ENCODE measurements at regions not wholly inside any gene's neighbourhood (a gene's known extent, or its start where the extent isn't known, plus 50 kb on each side); places are given as distances from the start of the nearest gene placed in this dataset.
"Not testable (repeated sequence)": the region's sequence is repeated elsewhere in the genome, so short reads cannot be mapped to it uniquely, and the experiment has no call there.

- DNase-seq (ENCODE audit: low read depth) = no peak
These were observed 318.5 kb upstream of the MAP3K7 start for GRCh38 chr6:90905351-90905750.

DNA sequence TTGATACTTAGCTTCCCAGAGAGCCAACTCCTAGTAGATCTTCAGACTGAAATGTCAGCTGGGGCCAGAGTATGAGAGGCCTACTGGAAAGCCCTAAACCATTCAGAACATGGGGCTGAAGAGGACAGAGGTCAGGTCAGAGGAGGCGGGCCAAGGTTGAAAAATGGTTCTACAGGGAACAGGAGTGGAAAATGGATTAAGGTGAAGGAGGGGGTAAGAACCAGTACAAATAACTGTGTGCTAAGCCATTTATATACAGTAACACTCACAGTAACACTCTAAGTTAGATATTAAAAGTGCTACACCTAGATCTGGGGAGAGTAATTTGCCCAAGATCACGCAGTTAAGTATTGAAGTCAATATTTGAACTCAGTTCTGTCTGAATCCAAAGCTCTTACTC lies 313.2 kb upstream of the MAP3K7 start:
- DNase-seq (ENCODE audit: low read depth) = no peak

- DNase-seq (ENCODE audit: low read depth) = no peak
These were observed 311.9 kb upstream of the MAP3K7 start for GRCh38 chr6:90898763-90899162.

DNA sequence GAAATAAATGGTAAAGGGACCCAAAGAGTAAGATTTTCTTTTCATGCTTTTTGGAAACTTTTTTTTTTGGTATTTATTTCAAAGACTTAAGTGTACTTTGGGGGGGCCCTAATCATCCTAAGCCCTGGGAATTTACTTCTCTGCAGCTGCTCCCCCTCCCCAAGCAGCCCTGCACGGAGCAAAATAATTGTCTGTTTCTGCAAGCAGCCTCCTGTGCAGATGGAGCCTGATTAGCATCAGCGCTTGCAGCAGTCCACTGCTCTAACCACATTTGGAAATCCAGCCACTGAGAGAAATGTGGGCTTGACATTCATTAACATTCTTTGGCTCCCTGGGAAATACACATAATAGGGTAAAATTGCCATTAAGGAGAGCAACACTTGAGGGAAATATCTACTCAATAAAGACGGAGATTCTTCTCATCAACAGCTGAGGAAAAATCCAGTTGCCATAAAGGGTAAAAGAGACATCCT lies 309.2 kb upstream of the MAP3K7 start:
- no peak for DNase-seq (ENCODE audit: low read depth)

DNA sequence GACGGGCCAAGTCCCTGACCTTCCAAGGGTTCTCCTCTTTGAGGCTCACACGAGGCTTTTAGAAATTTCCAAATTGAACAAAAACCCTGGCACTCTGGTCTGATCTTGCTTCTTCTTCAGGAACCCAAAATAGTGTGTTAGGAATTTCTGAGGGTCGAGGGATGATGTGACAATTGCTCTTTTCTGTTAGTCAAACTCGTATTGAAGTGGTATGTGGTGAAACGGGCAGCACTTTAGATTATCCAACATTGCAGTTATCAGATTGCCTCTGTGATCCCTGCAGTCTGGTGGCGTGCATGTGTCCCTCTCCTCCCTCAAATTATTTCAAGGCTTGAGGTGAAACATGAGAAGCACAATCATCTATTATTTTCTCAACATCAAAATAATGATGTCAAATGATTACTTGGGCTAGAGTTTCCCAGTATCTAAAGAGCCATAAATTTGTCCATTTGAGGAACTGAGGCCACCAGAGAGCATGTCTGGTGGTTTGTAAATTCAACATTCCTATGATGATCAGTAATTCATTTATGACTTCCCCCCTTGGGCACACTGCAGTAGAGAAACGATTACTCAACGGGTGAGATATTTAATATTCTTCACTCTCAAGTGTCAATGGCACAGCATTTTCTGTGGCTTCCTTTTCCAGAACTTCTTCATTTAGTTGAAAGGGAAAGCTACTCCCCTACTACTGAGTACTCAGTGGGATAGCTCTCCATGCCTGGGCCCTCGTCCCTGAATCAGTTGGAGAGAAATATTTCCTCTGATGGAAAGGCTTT lies 308.6 kb upstream of the MAP3K7 start:
- no peak for DNase-seq (ENCODE audit: low read depth)

GRCh38 chr6:90894285-90895130 lies 307.6 kb upstream of the MAP3K7 start:
- DNase-seq (ENCODE audit: low read depth) = no peak

DNA sequence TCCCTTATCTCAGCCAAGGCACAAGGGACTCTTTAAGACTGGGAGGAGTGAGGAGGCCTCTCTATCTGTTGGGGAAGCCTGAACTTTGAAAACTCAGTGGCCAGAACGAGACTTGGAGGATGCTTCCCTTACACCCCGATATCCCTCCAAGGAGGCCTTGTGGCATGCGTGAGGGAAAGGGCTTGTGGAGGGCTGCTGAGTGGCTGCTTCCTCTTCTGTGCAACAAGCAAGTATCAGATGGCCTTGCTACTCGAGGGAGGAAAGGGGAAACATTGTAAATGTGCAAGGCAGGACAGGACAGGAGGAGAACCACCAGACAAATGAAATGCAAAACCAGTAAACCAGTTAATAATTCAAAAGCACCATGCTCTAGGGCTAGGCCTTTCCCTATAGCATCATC lies 306.5 kb upstream of the MAP3K7 start:
- no peak for DNase-seq (ENCODE audit: low read depth)

DNA sequence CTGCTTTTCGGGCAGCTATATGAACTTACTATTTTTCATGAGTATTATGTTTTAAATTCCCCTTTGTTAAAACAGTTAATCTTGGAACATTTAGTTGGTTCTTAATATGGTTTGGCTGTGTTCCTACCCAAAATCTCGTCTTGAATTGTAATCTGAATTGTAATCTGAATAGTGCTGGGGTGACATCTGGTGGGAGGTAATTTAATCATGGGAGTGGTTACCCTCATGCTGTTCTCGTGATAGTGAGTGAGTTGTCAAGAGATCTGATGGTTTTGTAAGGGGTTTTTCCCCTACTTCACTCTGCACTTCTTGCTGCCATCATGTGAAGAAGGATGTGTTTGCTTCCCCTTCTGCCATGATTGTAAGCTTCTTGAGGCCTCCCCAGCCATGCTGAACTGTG lies 305.4 kb upstream of the MAP3K7 start:
- DNase-seq (ENCODE audit: low read depth) = no peak

DNA sequence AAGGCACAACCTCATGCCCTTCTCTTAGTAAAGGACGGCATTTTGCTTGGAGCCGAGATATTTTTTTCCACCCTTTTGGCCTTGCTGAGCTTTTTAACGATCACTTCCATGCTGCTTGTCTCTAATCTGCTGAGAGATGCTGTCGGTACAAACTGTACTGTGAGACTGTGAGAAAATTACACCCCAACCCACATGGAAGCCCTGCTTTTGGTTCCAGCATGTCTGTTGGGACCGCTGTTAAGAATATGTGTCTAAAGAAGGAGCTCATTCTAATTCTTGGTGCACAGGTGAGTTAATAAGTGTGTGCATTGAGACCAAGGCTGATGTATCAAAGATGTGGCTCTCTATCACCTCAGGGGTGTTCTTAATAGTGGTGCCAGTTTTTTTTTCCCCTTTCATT lies 304.5 kb upstream of the MAP3K7 start:
- DNase-seq (ENCODE audit: low read depth) = no peak

DNA sequence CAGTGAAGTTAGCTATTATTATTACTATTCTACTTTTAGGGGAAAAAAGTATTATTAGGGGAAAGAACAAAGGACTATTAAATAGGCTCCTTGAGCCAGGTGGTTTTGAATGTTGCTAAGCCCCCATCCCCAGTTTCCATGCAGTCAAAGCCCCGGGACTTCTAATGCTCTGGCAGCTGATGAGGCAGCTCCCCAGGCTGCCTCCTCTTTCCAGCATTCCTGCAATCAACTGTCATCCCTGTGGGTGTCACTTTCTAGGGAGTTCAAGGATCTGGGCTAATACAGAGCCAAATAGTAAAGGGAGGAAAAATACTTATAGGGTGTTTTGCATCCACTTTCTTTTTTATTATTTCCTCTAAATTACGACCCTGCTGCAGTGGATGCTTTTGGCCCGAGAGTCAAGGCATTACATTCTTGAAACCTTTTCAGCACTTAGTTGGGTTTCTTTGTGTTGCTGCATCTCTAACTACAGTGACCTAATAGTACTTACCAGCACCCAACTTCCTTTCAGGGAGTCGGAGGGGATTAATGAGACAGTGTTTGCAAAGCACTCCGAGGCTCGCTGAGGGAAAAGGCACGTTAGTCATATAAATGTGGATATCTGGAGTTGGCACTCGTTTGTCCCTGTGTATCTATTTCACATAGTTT lies 303.9 kb upstream of the MAP3K7 start:
- peak; percentile 35 for DNase-seq (ENCODE audit: low read depth)

DNA sequence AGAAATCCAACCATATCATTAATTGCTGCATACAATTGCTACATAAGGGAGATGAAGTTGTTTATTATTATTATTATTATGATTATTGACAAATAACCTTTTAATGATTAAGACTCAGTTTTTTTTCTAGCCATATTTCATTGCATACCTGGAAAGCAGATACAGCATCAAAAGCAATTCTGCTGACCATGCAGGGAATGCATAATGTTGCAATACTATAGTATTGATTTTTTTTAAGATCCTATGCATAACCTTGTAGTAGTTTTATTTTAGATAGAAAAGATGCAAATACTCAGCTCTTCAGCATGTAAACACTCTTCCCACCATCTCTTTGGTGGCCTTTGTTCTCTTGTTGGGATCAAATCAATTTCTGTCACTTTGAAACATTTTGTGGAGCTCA lies 300.9 kb upstream of the MAP3K7 start:
- no peak for DNase-seq (ENCODE audit: low read depth)

DNA sequence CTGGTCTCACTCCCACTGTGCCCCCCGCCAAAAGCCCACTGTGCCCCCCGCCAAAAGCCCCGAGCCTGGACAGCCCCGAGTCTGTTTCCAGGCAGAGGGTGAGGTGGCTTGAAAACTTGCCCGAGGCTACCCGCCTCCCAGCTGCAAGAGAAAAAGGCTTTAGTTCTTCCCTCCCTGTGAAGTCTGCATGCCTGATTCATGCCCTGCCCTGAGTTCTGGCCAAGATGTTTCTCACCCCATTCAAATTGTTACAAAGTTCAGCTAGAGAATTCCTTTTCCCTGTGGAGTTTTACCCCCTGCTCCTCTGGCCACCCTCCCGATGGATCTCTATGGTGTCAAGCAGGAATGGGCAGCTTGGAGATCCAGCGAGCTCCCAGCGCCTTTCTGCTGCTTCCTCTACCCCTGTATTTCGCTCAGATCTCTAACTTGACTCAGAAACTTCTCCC lies 298.8 kb upstream of the MAP3K7 start:
- no peak for DNase-seq (ENCODE audit: low read depth)

DNA sequence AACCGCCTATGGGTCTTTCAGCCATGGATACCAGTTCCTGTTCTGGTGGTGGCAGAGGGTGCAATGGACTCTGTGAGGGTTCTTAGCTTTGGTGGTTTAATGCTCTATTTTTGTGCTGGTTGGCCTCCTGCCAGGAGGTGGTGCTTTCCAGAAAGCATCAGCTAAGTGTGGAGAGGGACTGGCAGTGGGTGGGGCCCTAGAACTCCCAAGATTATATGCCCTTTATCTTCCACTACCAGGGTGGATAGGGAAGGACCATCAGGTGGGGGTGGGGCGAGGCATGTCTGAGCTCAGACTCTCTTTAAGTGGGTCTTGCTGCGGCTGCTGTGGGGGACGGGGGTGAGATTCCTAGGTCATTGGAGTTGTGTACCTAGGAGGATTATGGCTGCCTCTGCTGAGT lies 298.3 kb upstream of the MAP3K7 start:
- DNase-seq (ENCODE audit: low read depth) = not testable (repeated sequence)

DNA sequence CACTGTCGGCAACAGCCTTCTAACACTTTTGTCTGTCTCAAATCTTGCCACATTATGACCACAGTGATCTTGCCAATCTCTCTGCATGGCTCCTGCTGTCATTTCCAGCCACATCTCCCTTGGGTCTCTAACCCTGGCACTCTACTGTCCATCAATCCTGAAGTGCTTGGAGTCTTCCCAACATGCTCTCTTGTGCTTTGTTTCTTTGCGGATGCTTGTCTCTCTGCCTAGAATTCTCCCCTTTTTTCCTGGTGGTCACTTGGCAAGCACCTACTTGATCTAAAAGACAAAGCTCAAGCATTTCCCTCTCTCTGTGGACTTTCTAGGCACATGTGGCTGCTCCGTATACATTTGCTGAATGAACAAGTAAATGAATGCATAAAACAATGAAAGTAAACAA lies 290.7 kb upstream of the MAP3K7 start:
- DNase-seq (ENCODE audit: low read depth) = no peak

- DNase-seq (ENCODE audit: low read depth) = no peak
These were observed 288.1 kb upstream of the MAP3K7 start for GRCh38 chr6:90874931-90875330.

DNA sequence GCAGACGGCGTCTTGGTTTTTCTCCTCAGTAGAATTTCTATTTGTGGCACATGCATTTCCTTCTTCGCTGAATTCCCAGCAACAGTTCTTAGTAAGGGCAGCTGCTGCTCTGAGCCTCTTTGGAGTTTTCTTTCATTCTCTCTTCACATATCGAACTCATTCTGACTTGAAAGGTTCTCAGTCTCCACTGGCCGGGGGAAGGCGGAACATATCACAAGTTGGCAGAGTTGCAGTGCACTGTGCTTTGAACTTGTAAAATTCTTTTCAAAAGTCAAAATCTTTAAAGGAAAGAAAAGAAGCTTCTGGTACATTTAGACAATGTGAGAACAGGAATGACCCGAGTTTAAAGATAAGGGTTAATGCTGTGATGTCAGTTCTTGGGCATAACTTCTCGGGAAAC lies 286.1 kb upstream of the MAP3K7 start:
- no peak for DNase-seq (ENCODE audit: low read depth)

GRCh38 chr6:90870561-90870960 lies 283.7 kb upstream of the MAP3K7 start:
- DNase-seq (ENCODE audit: low read depth) = peak; percentile 67

DNA sequence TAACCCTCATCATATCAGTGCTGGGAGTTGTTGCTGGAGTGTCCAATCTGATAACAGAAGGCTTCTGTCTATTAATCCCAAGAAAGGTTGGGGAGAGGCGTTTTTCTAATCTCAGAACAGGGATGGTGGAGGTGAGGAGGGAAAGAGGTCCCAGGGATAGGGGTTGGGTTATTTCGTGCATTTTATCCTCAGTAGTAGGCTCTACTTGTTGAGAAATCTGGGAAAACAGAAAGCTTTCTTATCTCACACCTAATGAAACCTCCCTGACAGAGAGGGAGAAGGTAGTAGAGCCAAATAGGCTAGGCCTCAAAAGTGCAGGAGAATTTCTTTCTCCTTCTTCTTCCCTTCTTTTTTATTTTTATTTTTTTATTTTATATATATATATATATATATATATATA lies 281.8 kb upstream of the MAP3K7 start:
- no peak for DNase-seq (ENCODE audit: low read depth)

DNA sequence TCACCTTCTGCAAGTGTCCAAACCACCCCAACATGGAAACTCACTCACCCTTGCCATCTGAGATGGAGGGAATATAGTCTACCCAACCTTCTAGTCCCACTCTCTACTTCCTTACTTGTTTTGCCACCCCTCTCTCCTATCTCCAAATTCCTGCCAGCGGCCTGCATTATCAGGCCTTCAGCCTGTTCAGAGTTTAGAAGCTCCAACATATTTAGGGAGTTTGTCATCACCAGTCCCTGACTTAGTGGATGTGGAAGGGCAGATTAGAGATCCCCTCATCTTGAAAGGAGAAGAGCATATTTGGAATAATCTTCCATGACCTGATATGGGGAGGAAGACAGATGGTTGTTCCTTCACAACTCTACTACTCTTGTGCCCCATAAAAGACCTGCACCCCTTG lies 281.4 kb upstream of the MAP3K7 start:
- DNase-seq (ENCODE audit: low read depth) = no peak

GRCh38 chr6:90865513-90865912 lies 278.6 kb upstream of the MAP3K7 start:
- DNase-seq (ENCODE audit: low read depth) = no peak

DNA sequence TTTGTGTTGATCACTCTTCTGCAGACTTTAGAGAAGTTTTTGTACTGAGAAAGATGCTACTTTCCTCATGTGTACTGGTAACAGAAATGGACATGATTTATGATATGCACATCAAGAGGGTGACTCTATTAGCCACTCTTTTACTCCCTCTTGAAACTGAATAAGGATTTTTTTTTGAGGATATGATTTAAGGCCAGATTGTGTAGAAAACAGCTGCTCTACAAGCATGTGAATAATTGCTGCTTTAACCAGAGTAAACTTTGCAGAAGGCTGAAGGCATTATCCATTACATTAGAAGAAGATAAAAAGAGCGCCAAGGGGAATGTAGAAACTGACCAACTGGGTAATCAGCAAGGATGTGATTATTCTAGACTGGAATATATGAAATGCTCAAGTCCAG lies 276.2 kb upstream of the MAP3K7 start:
- no peak for DNase-seq (ENCODE audit: low read depth)

Measured in HT1080 (cell line).